ENCODE measurements at regions not wholly inside any gene's neighbourhood (a gene's known extent, or its start where the extent isn't known, plus 50 kb on each side); places are given as distances from the start of the nearest gene placed in this dataset.
A peak's percentile ranks its signal among the peaks of the same experiment; 100 is the strongest.
"Not testable (repeated sequence)": the region's sequence is repeated elsewhere in the genome, so short reads cannot be mapped to it uniquely, and the experiment has no call there.

DNA sequence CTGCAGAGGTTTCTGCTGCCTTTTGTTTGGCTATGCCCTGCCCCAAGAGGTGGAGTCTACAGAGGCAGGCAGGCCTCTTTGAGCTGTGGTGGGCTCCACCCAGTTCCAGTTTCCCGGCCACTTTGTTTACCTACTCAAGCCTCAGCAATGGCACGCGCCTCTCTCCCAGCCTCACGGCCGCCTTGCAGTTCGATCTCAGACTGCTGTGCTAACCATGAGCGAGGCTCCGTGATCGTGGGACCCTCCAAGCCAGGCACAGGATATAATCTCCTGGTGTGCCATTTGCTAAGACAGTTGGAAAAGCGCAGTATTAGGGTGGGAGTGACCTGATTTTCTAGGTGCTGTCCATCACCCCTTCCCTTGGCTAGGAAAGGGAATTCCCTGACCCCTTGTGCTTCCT is 566.6 kb downstream of the TMEM38B start:
- DNase-seq (ENCODE audit: low spot score), result not testable (repeated sequence)

DNA sequence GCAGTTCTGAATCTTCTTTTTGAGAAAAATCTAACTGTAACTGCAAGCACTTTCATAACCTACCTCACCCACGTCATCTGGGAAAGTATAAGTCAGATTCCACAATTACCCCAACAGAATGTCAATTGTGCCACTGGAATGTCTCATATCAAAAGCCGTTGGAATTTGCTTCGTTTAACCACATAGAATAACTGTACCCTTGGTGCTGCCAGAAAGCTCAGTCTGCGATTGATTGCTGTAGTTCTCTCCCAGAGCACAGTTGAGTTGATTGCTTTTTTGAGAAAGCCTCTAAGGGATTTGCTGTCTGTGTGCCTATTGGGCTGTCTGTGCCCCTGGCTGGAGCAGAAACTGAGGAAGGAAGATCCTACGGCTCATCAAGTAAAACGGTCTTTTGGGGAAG is 583.6 kb downstream of the TMEM38B start:
- no peak for DNase-seq (ENCODE audit: low spot score)

DNA sequence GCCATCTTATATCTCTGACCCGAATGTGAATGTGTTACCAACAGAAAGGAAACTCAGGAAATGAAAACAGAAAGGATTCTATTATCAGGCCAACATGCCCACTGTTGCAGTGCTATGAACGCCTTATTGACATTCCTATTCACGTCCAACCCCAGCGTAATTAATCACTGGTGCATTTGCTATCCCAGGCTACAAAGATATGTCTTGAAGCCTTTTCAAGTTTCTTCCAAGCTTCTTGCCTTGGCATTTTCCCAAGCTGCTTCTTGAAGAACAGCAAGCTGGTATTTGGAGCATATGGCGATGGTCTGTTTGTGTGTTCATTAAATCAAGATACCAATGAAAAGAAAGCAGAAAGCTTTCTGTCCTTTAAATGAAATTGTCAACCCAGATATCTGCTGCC is 579.2 kb upstream of the ZNF462 start:
- DNase-seq (ENCODE audit: low spot score), result no peak

GRCh38 chr9:106284296-106284695 is 578.7 kb upstream of the ZNF462 start:
- no peak for DNase-seq (ENCODE audit: low spot score)

GRCh38 chr9:106286249-106286648 is 576.7 kb upstream of the ZNF462 start:
- peak; percentile 31 for DNase-seq (ENCODE audit: low spot score)

- peak; percentile 4 for DNase-seq (ENCODE audit: low spot score)
Measured at GRCh38 chr9:106287091-106287631, 575.8 kb upstream of the ZNF462 start.

- no peak for DNase-seq (ENCODE audit: low spot score)
Measured at GRCh38 chr9:106287731-106288130, 575.2 kb upstream of the ZNF462 start.

GRCh38 chr9:106288689-106289088 is 574.3 kb upstream of the ZNF462 start:
- no peak for DNase-seq (ENCODE audit: low spot score)

GRCh38 chr9:106291786-106292185 is 571.2 kb upstream of the ZNF462 start:
- DNase-seq (ENCODE audit: low spot score), result no peak

DNA sequence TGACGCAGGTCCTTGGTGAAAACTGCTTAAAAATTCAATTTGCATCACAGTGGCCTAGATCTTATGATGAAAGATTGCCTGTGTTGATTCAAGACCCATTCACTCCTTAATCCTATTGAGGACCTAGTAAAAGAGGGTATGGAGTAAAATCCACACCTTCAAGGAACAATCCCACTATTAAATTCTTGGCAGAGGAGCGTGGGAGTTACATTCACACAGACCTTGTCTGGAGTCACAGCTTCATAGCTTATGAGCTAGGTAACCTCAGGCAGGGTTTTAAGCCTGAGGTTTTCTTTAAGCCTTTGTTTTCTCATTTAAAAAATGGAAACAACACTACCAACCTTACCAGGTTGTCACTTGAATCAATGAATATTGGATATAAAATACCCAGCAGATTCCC is 566.5 kb upstream of the ZNF462 start:
- DNase-seq (ENCODE audit: low spot score), result no peak

DNA sequence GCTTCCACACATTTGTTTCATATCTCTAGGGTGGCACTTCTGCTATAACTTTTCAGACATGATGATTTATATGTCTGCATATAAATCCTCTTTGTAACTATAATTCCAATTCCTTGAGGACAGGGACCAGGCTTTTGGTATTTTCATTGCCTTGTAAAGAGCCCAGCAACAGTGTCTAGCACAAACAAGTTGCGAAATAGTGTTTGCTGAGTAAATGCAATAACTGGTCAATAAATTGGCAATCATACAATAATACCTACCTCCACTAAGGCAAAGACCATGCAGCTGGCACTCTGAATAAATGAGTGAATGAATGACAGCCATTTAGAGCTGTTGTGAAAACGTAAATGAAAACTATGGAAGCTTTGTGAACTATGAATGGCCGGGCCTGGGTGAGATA is 564.0 kb upstream of the ZNF462 start:
- DNase-seq (ENCODE audit: low spot score), result no peak

GRCh38 chr9:106304401-106304920 is 558.5 kb upstream of the ZNF462 start:
- DNase-seq (ENCODE audit: low spot score), result no peak

GRCh38 chr9:106305428-106306133 is 557.4 kb upstream of the ZNF462 start:
- no peak for DNase-seq (ENCODE audit: low spot score)

DNA sequence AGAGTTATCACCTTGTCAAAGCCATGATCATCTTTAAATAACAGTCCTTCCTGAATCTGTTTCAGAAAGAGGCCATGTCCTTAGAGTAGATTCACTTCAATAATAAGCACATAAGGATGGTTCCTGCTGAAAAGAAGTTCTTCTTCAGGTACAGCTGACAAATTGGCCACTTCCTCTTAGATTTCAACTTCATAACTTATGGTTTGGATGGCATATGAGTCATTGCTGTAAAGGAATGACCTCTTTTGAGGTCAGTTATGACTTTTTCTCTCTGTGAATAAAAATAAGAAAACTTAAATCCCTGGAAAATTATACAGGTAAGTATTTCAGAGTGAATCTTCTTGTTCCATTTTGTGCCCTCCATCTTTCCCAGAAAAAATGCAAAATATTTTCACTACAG is 555.3 kb upstream of the ZNF462 start:
- no peak for DNase-seq (ENCODE audit: low spot score)

- no peak for DNase-seq (ENCODE audit: low spot score)
Measured at GRCh38 chr9:106309925-106310324, 553.0 kb upstream of the ZNF462 start.

DNA sequence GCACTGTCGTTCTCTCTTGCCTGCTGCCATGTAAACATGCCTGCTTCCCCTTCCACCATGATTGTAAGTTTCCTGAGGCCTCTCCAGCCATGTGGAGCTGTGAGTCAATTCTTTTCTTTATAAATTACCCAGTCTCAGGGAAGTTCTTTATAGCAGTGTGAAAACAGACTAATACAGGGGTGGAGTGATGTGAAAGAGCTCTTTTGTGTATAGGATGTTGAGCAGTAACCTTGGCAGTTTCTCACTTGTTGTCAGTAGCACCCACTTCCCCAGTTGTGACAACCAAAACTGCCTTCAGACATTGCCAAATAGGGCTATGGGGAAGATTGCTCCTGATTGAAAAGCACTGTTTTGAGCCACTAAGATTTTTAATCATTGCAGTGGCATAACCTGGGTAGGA is 552.2 kb upstream of the ZNF462 start:
- no peak for DNase-seq (ENCODE audit: low spot score)

- no peak for DNase-seq (ENCODE audit: low spot score)
Measured at GRCh38 chr9:106312906-106313305, 550.1 kb upstream of the ZNF462 start.

DNA sequence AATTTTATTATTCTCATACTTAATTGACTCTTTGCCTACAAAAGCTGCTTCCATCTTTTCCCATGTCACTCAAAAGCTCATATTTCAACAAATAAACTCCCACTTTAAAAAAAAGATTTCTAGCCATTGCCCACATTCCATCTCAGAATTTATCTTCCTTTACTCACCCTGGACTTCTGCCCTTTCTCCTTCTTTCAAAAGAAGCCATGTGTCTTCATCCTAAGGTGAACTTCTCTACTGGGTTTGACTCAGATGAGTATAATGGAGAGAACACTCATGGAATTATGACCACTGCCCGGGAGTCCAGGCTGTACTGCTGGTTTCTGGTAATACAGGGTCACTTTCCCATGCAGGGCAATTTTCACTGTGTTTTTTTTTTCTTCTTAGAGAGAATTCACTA is 548.5 kb upstream of the ZNF462 start:
- DNase-seq (ENCODE audit: low spot score), result no peak

DNA sequence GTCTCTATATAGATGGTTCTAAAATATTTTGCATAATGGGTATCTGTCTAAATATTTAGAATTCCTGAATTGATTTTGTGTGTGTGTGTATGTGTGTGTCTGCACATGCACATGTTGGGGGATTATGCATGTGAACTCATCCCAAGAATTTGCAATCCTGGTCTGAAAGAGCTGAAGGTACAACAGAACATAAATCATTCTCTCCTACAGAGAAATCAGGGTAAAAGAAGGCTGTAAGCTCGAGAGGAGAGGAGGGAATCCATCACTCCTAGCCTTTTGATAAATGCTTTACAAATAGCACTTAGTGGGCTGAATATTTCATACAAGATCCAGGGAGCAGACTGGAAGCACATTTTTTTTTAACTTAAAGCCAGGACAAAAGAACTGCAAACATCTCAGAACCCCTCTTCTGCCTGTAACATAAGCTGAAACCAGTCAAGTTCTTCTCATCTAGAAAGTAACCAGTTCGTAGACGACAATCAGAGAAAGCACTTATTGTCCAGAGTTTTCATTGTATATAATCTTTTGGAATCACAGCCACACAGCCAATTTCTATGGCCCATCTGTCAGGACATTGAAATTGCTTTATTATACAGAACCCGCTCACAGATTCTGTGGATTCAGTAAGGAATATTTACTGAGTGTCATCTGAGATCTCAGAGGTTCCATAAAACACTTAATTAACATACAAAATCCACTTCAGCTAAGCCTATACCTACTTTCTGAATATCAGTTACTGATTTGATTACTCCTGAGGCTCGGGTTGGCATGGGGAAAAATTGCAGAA is 541.4 kb upstream of the ZNF462 start:
- no peak for DNase-seq (ENCODE audit: low spot score)

DNA sequence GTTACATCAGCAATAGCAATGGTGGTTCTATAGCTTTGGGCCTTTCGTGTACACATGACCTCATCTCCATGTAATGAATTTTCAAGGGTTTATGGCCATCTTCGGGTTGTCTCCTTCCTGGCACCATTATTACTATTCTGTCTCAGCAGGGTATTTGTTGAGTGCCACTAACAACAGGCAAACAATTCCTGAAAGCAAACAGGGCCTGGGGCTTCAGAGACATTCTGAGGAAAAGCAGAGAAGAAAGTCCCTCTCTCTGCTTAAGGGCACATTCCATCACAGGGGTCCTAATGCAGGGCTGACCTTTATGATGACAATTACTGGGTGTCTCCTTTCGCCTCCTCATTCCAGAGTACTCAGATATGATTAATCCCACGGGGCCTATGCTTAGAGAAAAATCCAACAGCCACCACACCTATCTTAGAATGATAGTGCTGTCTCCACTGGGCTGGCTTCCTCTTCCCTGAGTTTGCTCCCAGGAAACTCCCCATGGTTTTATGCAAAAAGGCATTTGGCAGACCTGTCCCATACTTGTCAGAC is 540.2 kb upstream of the ZNF462 start:
- no peak for DNase-seq (ENCODE audit: low spot score)

GRCh38 chr9:106324053-106324585 is 538.8 kb upstream of the ZNF462 start:
- DNase-seq (ENCODE audit: low spot score), result no peak

DNA sequence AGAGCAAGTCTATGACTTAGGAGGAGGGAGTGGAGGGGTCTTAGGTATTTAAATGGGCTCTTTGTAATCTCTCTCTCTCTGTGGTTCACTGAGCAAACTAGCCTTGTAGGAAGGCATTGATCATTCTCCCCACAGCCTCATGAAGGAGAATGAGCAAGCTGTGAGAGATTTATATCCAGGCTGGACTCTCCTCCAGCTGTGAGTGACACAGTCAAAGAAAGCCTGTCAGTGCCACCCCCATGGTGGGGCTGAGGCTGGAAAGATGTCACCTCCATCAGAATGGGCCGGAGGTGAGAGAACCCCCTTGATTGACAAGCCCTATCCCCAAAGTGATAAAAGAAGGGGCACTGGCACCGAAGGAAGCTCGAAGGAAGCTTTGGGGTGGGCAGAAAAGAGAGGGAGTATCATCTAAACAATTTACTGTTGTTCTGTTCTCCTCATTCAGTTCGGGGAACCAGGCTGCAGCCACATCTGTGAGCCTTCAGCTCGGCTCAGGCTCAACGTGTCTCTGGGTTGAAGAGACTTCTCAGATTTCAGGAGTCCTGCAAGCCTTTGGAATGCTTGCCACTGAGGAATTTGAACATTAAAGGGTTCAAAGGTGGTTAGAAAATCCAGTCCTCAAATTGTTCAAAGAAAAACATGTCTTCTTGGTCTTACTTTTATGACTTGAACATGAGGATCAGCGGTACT is 538.2 kb upstream of the ZNF462 start:
- DNase-seq (ENCODE audit: low spot score), result no peak
